ENCODE measurements at regions not wholly inside any gene's neighbourhood (a gene's known extent, or its start where the extent isn't known, plus 50 kb on each side); places are given as distances from the start of the nearest gene placed in this dataset.

GRCh38 chr1:59212706-59213105 is 84.2 kb upstream of the FGGY start:
- TF ChIP-seq CTCF (IDR thresholded peaks at IDR 0.05): no peak
- no peak for TF ChIP-seq POLR2A (IDR thresholded peaks at IDR 0.05)
